ENCODE measurements at regions not wholly inside any gene's neighbourhood (a gene's known extent, or its start where the extent isn't known, plus 50 kb on each side); places are given as distances from the start of the nearest gene placed in this dataset.

- ATAC-seq, result no peak
- TF ChIP-seq CTCF (IDR thresholded peaks at IDR 0.05), result no peak
- Histone ChIP-seq H3K4me3 (no peak overlapping the region), H3K4me1 (ENCODE audit: low read depth) (no peaks in the 10 kb centered on the region), H3K9me3 (peaks cover 10% of the 10 kb centered on the region), H3K36me3 (ENCODE audit: low read depth) (no peaks in the 10 kb centered on the region)
- no peak for DNase-seq
- intact Hi-C loops (cut with DNase I, micrococcal nuclease), result no loop called here
These were observed 52.2 kb upstream of the PAX3 start for GRCh38 chr2:222351035-222351434.

GRCh38 chr2:222352981-222353380 is 54.2 kb upstream of the PAX3 start:
- ATAC-seq (no peak), DNase-seq (no peak)
- no peaks in the 10 kb centered on the region for H3K4me1 ChIP-seq (ENCODE audit: low read depth)
- peaks cover 10% of the 10 kb centered on the region for H3K9me3 ChIP-seq
- no peak for TF ChIP-seq CTCF (IDR thresholded peaks at IDR 0.05)
- no peaks in the 10 kb centered on the region for H3K36me3 ChIP-seq (ENCODE audit: low read depth)
- intact Hi-C loops (cut with DNase I, micrococcal nuclease), result no loop called here
- H3K4me3 ChIP-seq, result no peak overlapping the region

- ATAC-seq, result no peak
- H3K4me3 ChIP-seq, result no peak overlapping the region
- H3K4me1 ChIP-seq (ENCODE audit: low read depth), result no peaks in the 10 kb centered on the region
- intact Hi-C loops (cut with DNase I, micrococcal nuclease), result no loop called here
- no peak for TF ChIP-seq CTCF (IDR thresholded peaks at IDR 0.05)
- H3K9me3 ChIP-seq, result peaks cover 10% of the 10 kb centered on the region
- DNase-seq, result no peak
- H3K36me3 ChIP-seq (ENCODE audit: low read depth), result no peaks in the 10 kb centered on the region
These were observed 55.2 kb upstream of the PAX3 start for GRCh38 chr2:222353993-222354392.

- H3K4me3 ChIP-seq, result no peak overlapping the region
- TF ChIP-seq CTCF (IDR thresholded peaks at IDR 0.05), result no peak
- H3K4me1 ChIP-seq (ENCODE audit: low read depth), result no peaks in the 10 kb centered on the region
- intact Hi-C loops (cut with DNase I, micrococcal nuclease), result no loop called here
- ATAC-seq (no peak), DNase-seq (no peak)
- no peaks in the 10 kb centered on the region for H3K36me3 ChIP-seq (ENCODE audit: low read depth)
- H3K9me3 ChIP-seq, result peaks cover 10% of the 10 kb centered on the region
These were observed 57.1 kb upstream of the PAX3 start for GRCh38 chr2:222355860-222356259.

GRCh38 chr2:222357930-222358329 is 59.1 kb upstream of the PAX3 start:
- Histone ChIP-seq H3K36me3 (ENCODE audit: low read depth) (no peaks in the 10 kb centered on the region), H3K4me3 (no peak overlapping the region), H3K9me3 (no peaks in the 10 kb centered on the region), H3K4me1 (ENCODE audit: low read depth) (no peaks in the 10 kb centered on the region)
- ATAC-seq (no peak), DNase-seq (no peak)
- intact Hi-C loops (cut with DNase I, micrococcal nuclease), result no loop called here
- no peak for TF ChIP-seq CTCF (IDR thresholded peaks at IDR 0.05)

GRCh38 chr2:222358876-222359275 is 60.1 kb upstream of the PAX3 start:
- intact Hi-C loops (cut with DNase I, micrococcal nuclease), result no loop called here
- no peak overlapping the region for H3K4me3 ChIP-seq
- ATAC-seq, result no peak
- no peaks in the 10 kb centered on the region for H3K4me1 ChIP-seq (ENCODE audit: low read depth)
- DNase-seq, result no peak
- H3K36me3 ChIP-seq (ENCODE audit: low read depth), result no peaks in the 10 kb centered on the region
- no peak for TF ChIP-seq CTCF (IDR thresholded peaks at IDR 0.05)
- no peaks in the 10 kb centered on the region for H3K9me3 ChIP-seq

All from mucosa of descending colon (tissue), 3 donors.